Spleen (tissue), 11 donors: ENCODE measurements at regions not wholly inside any gene's neighbourhood (a gene's known extent, or its start where the extent isn't known, plus 50 kb on each side); places are given as distances from the start of the nearest gene placed in this dataset.

Source experiments
- DNase-seq: peaks from one replicate; pipeline ENCODE4 v3.0.0-alpha.2; 2020
- H3K27ac ChIP-seq, 8 donors: fragments of 200-600 bp; sonication (generic) in 7 of 8; 1 replicate in 4 of 8; 2 replicates in 4 of 8; pipeline versions ENCODE4 v1.5.0 to v1.8.0; 2016 to 2021; ENCODE audit warnings: inconsistent platforms in 4 of 8, mild to moderate bottlenecking in 4 of 8, moderate library complexity in 1 of 8
- H3K27me3 ChIP-seq, 7 donors: fragments of 200-600 bp; sonication (generic) in 6 of 7; replicated peaks in 1 of 7; 1 replicate in 4 of 7; 2 replicates in 3 of 7; pipeline versions ENCODE4 v1.5.0 to v1.8.0; 2016 to 2021; ENCODE audit warnings: inconsistent platforms in 3 of 7, mild to moderate bottlenecking in 1 of 7
- H3K36me3 ChIP-seq, 6 donors: fragments of 200-600 bp; sonication (generic) in 5 of 6; 1 replicate in 4 of 6; 2 replicates in 2 of 6; pipeline versions ENCODE4 v1.5.0 to v1.8.0; 2016 to 2021; ENCODE audit warnings: inconsistent platforms in 2 of 6
- H3K4me1 ChIP-seq, 6 donors: fragments of 200-600 bp; sonication (generic) in 5 of 6; 1 replicate in 3 of 6; 2 replicates in 3 of 6; pipeline versions ENCODE4 v1.5.0 to v1.8.0; 2016 to 2021; ENCODE audit warnings: inconsistent platforms in 3 of 6
- H3K4me3 ChIP-seq, 8 donors: fragments of 200-600 bp; sonication (generic) in 7 of 8; 1 replicate in 4 of 8; 2 replicates in 4 of 8; pipeline versions ENCODE4 v1.5.0 to v1.8.0; 2016 to 2021; ENCODE audit warnings: inconsistent platforms in 4 of 8, mild to moderate bottlenecking in 4 of 8, moderate library complexity in 2 of 8
- H3K9me3 ChIP-seq, 8 donors: fragments of 200-600 bp; sonication (generic) in 7 of 8; 1 replicate in 4 of 8; 2 replicates in 4 of 8; pipeline versions ENCODE4 v1.5.0 to v1.8.0; 2016 to 2021; ENCODE audit warnings: inconsistent platforms in 4 of 8
- POLR2A ChIP-seq, 3 donors: fragments of 450-650 bp; IDR thresholded peaks; one replicate each; pipeline ENCODE4 v1.5.1; 2017; ENCODE audit warnings: antibody characterized with exemption in 3 of 3, mild to moderate bottlenecking in 1 of 3
- POLR2AphosphoS5 ChIP-seq, 3 donors: sonication (generic); formaldehyde crosslinking; IDR thresholded peaks; one replicate each; pipeline ENCODE4 v1.5.1; 2017; ENCODE audit warnings: antibody characterized with exemption in 3 of 3
- WGBS, 5 donors: extraction: QIAGEN DNeasy Blood & Tissue Kit in 3 of 5; methylation state at CpG; one replicate each; pipeline versions ENCODE4 v1.1.5 to v1.1.7; 2013 to 2018; 5-methylcytosine and 5-hydroxymethylcytosine counted together
- intact Hi-C: fragments of 100-400 bp; cut with DNase I; formaldehyde crosslinking; loops from one replicate; pipeline ENCODE4 v1.15.0; 2023; ENCODE audit warnings: low total_unique reads
- TF ChIP-seq, protein P1 (sequence below), 11 experiments: fragments of 200-600 bp in 7 of 11; fragments of 450-650 bp in 4 of 11; sonication (generic) in 4 of 11; IDR thresholded peaks in 8 of 11; conservative IDR thresholded peaks in 3 of 11; 1 replicate in 7 of 11; 2 replicates in 4 of 11; pipeline versions ENCODE4 v1.4.0 to v1.8.0; 2016 to 2021; ENCODE audit warnings: antibody characterized with exemption in 11 of 11, inconsistent platforms in 4 of 11, mild to moderate bottlenecking in 1 of 11
- donor health status: healthy with polysubstance abuse.
- donor health status: DM: no; HTN: no; CAD: no; lungs with moderate emphysema.
- donor health status: DM: no; HTN: no; CAD: no.
- donor health status: Bipolar disorder and iron deficiency.
- donor health status: healthy.
- donor health status: DM: no; HTN: no; CAD: no.
- donor health status: DM: yes; HTN: yes; CAD: no.

- WGBS, 5 donors: 63 to 85% (median 79%) methylated on average over 3 of the region's 3 CpGs
- Histone ChIP-seq H3K36me3 (peaks cover 0 to 32% (median 7%) of the 10 kb centered on the region in 6 donors), H3K4me3 (no peak overlapping the region), H3K9me3 (no peaks in the 10 kb centered on the region), H3K27ac (no peak overlapping the region), H3K4me1 (no peaks in the 10 kb centered on the region), H3K27me3 (no peaks in the 10 kb centered on the region)
- TF ChIP-seq POLR2AphosphoS5 (IDR thresholded peaks at IDR 0.05) (no peak), POLR2A (IDR thresholded peaks at IDR 0.05) (no peak)
- TF ChIP-seq, protein P1, sequence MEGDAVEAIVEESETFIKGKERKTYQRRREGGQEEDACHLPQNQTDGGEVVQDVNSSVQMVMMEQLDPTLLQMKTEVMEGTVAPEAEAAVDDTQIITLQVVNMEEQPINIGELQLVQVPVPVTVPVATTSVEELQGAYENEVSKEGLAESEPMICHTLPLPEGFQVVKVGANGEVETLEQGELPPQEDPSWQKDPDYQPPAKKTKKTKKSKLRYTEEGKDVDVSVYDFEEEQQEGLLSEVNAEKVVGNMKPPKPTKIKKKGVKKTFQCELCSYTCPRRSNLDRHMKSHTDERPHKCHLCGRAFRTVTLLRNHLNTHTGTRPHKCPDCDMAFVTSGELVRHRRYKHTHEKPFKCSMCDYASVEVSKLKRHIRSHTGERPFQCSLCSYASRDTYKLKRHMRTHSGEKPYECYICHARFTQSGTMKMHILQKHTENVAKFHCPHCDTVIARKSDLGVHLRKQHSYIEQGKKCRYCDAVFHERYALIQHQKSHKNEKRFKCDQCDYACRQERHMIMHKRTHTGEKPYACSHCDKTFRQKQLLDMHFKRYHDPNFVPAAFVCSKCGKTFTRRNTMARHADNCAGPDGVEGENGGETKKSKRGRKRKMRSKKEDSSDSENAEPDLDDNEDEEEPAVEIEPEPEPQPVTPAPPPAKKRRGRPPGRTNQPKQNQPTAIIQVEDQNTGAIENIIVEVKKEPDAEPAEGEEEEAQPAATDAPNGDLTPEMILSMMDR (IDR thresholded peaks at IDR 0.05 in 8 of 11, conservative IDR thresholded peaks at IDR 0.05 in 3 of 11): no peak
- intact Hi-C loops: no loop called here
- no peak for DNase-seq
Observed at GRCh38 chr22:25508161-25508560, 56.3 kb upstream of the GRK3 start.

DNA sequence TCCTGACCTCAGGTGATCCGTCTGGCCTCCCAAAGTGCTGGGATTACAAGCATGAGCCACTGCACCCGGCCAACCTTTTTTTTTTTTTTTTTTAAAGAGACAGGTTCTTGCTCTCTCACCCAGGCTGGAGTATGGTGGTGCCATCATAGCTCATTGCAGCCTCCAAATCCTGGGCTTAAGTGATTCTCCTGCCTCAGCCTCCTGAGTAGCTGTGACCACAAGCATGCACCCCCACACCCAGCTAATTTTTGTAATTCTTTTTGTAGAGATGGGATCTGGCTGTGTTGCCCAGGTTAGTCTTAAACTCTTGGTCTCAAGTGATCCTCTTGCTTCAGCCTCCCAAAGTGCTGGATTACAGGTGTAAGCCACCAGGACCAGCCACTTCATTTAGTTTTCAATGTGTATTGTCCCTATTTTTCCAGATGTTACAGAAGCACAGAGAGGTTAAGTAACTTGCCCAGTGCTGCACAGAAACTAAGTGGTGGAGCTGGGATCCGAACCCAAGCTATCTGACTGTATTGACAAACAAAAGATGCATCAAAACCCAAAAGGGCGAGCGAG, 55.6 kb upstream of the GRK3 start:
- Histone ChIP-seq H3K27ac (no peak overlapping the region), H3K4me1 (no peaks in the 10 kb centered on the region), H3K9me3 (no peaks in the 10 kb centered on the region), H3K27me3 (no peaks in the 10 kb centered on the region), H3K36me3 (peaks cover 0 to 32% (median 7%) of the 10 kb centered on the region in 6 donors), H3K4me3 (no peak overlapping the region)
- 72 to 88% (median 79%) methylated on average over 5 of the region's 5 CpGs for WGBS, 5 donors
- TF ChIP-seq, protein P1 (IDR thresholded peaks at IDR 0.05 in 8 of 11, conservative IDR thresholded peaks at IDR 0.05 in 3 of 11): no peak
- TF ChIP-seq POLR2A (IDR thresholded peaks at IDR 0.05): no peak
- no peak for TF ChIP-seq POLR2AphosphoS5 (IDR thresholded peaks at IDR 0.05)
- intact Hi-C loops: no loop called here
- no peak for DNase-seq

- Histone ChIP-seq H3K27me3 (no peaks in the 10 kb centered on the region), H3K4me1 (no peaks in the 10 kb centered on the region), H3K36me3 (peaks cover 0 to 32% (median 7%) of the 10 kb centered on the region in 6 donors), H3K27ac (no peak overlapping the region), H3K4me3 (no peak overlapping the region), H3K9me3 (no peaks in the 10 kb centered on the region)
- intact Hi-C loops: no loop called here
- DNase-seq: no peak
- 68 to 84% (median 69%) methylated on average over 5 of the region's 5 CpGs for WGBS, 5 donors
- TF ChIP-seq, protein P1 (IDR thresholded peaks at IDR 0.05 in 8 of 11, conservative IDR thresholded peaks at IDR 0.05 in 3 of 11): no peak
- TF ChIP-seq POLR2A (IDR thresholded peaks at IDR 0.05) (no peak), POLR2AphosphoS5 (IDR thresholded peaks at IDR 0.05) (no peak)
Observed at GRCh38 chr22:25509374-25509791, 55.1 kb upstream of the GRK3 start.

- H3K27ac ChIP-seq: no peak overlapping the region
- no peaks in the 10 kb centered on the region for H3K9me3 ChIP-seq
- H3K4me3 ChIP-seq: no peak overlapping the region
- TF ChIP-seq POLR2AphosphoS5 (IDR thresholded peaks at IDR 0.05) (no peak), POLR2A (IDR thresholded peaks at IDR 0.05) (no peak)
- TF ChIP-seq, protein P1 (IDR thresholded peaks at IDR 0.05 in 8 of 11, conservative IDR thresholded peaks at IDR 0.05 in 3 of 11): no peak
- no peaks in the 10 kb centered on the region for H3K4me1 ChIP-seq
- 58 to 91% (median 66%) methylated on average over 3 of the region's 3 CpGs for WGBS, 5 donors
- intact Hi-C loops: no loop called here
- peaks cover 0 to 32% (median 7%) of the 10 kb centered on the region in 6 donors for H3K36me3 ChIP-seq
- H3K27me3 ChIP-seq: no peaks in the 10 kb centered on the region
- DNase-seq: no peak
Observed at GRCh38 chr22:25510876-25511275, 53.6 kb upstream of the GRK3 start.
